ENCODE measurements at regions not wholly inside any gene's neighbourhood (a gene's known extent, or its start where the extent isn't known, plus 50 kb on each side); places are given as distances from the start of the nearest gene placed in this dataset.

DNA sequence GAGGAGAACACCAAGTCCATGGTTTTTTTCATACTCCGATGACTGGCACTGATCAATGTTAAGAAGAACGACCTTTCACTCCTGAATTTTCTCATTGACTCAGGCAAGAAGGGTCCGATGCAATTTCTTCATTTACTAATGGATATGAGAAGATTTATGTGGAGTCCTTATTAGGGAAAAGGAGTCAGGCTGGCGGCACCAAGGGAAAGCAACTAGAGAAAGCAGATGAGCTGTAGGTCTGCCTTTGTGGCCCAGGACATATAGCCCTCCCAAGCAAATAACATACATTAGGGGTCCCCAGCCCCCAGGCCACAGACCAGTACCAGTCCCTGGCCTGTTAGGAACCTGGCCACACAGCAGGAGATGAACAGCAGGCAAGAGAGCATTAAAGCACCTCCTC lies 206.8 kb downstream of the KBTBD8 start:
- no peak overlapping the region for H3K4me3 ChIP-seq (replicated peaks in 1 of 2; ENCODE audit: low read depth in 2 of 2, low read length in 2 of 2)
- DNase-seq (ENCODE audit: low read depth in 2 of 2) = no peak

DNA sequence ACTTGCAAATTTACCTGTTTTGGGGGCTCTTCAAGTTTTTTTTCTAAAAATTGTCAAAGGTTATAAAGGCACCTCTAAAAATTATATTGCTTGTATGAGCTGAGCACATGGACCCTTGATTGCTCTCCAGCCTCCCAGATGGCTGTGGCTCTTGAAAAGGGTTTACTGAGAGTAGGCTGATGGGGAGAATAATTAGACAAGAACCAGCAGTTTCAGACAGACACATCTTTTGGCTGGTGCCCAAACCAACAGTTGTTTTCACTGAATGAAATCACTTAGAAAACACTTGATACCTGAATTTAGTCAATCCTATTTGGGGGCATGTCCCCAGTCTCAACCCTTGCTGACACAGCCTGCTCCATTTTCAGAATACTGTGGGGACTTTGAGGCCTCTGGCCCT lies 217.6 kb downstream of the KBTBD8 start:
- no peak overlapping the region for H3K4me3 ChIP-seq (replicated peaks in 1 of 2; ENCODE audit: low read depth in 2 of 2, low read length in 2 of 2)
- no peak for DNase-seq (ENCODE audit: low read depth in 2 of 2)
- TF ChIP-seq, protein P1, sequence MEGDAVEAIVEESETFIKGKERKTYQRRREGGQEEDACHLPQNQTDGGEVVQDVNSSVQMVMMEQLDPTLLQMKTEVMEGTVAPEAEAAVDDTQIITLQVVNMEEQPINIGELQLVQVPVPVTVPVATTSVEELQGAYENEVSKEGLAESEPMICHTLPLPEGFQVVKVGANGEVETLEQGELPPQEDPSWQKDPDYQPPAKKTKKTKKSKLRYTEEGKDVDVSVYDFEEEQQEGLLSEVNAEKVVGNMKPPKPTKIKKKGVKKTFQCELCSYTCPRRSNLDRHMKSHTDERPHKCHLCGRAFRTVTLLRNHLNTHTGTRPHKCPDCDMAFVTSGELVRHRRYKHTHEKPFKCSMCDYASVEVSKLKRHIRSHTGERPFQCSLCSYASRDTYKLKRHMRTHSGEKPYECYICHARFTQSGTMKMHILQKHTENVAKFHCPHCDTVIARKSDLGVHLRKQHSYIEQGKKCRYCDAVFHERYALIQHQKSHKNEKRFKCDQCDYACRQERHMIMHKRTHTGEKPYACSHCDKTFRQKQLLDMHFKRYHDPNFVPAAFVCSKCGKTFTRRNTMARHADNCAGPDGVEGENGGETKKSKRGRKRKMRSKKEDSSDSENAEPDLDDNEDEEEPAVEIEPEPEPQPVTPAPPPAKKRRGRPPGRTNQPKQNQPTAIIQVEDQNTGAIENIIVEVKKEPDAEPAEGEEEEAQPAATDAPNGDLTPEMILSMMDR (IDR thresholded peaks at IDR 0.05; ENCODE audit: low read depth, low read length) = no peak

More for the DNA sequence above, 206.8 kb downstream of the KBTBD8 start:
- TF ChIP-seq, protein P1 (IDR thresholded peaks at IDR 0.05; ENCODE audit: low read depth, low read length) = no peak

DNA sequence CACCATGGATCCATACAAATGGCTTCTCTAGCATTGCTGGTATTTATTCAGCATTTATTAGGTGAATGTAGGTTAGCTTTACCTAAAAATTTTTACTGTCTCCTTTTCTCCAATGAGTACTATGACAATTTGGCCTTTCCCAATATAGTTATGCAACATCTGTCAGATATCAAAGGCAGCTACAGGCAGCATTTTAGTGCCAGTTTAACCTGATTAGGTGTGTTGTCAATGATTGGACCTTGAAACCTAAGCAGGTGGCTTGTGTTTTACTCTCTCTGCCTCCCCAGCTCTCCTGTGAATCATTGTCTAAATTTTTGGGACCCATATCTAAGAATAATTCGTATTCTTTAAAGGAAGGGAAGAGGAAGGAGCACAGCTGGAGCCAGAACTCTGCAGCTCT lies 228.9 kb downstream of the KBTBD8 start:
- TF ChIP-seq, protein P1 (IDR thresholded peaks at IDR 0.05; ENCODE audit: low read depth, low read length) = no peak
- DNase-seq (ENCODE audit: low read depth in 2 of 2) = no peak

DNA sequence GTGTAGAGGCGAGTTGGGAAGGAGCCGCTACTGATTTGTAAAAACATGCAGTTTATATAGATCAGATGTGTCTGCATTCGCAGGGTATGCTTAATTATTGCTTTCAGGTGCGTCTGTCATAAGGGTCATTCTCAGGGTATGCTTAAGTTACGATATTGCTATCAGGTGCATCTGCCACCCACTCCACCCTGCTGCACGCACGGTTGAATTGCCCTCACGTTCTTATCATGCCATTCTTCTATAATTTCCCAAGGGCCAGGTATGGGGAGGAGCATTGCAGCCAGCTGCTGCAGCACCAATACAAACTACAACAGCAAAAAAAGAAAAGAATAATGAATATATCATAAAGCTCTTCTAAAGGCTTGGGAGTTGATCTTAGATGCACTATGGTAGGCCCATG lies 230.0 kb downstream of the KBTBD8 start:
- H3K4me3 ChIP-seq (replicated peaks in 1 of 2; ENCODE audit: low read depth in 2 of 2, low read length in 2 of 2) = no peak overlapping the region
- no peak for DNase-seq (ENCODE audit: low read depth in 2 of 2)
- TF ChIP-seq, protein P1 (IDR thresholded peaks at IDR 0.05; ENCODE audit: low read depth, low read length) = no peak

More for the DNA sequence above, 228.9 kb downstream of the KBTBD8 start:
- H3K4me3 ChIP-seq (replicated peaks in 1 of 2; ENCODE audit: low read depth in 2 of 2, low read length in 2 of 2) = no peak overlapping the region

DNA sequence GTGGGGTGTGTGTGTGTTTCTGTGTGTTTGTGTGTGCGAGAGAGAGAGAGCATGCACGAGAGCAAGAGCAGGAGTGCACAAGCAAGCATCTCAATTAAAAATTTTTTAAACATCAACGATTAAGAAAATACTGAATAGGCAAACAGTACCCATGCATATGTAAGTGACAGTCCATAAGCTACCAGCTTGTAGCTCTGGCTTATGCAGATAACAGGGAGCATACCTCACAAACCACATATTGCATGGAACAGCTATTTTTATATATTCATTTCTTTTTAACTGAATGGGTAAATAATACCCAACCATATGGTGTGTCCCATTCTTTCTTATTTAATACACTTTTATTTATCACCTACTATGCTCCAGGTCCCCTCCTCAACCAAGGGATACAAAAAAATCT lies 234.5 kb downstream of the KBTBD8 start:
- TF ChIP-seq, protein P1 (IDR thresholded peaks at IDR 0.05; ENCODE audit: low read depth, low read length) = no peak
- DNase-seq (ENCODE audit: low read depth in 2 of 2) = no peak
- no peak overlapping the region for H3K4me3 ChIP-seq (replicated peaks in 1 of 2; ENCODE audit: low read depth in 2 of 2, low read length in 2 of 2)

DNA sequence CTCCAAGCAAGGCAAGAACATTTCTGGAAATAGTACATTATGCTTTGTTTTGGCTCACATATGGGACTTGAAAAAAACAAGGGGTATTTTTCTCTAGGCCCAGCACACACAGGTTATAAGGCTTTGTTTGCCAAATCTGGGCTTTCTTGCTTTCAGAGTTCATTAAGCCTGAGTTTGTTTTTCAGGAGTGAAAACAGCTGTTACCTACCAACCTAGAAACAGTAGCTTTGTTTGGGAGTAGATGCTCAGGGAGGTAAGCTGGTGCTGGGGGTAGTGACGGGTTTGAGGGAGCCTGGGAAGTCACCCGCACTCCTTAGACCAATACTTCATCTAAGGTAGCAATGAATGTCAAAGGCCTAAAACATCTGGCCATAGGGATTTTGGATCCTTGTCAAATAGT lies 241.2 kb downstream of the KBTBD8 start:
- TF ChIP-seq, protein P1 (IDR thresholded peaks at IDR 0.05; ENCODE audit: low read depth, low read length) = no peak
- DNase-seq (ENCODE audit: low read depth in 2 of 2) = no peak
- H3K4me3 ChIP-seq (replicated peaks in 1 of 2; ENCODE audit: low read depth in 2 of 2, low read length in 2 of 2) = no peak overlapping the region

DNA sequence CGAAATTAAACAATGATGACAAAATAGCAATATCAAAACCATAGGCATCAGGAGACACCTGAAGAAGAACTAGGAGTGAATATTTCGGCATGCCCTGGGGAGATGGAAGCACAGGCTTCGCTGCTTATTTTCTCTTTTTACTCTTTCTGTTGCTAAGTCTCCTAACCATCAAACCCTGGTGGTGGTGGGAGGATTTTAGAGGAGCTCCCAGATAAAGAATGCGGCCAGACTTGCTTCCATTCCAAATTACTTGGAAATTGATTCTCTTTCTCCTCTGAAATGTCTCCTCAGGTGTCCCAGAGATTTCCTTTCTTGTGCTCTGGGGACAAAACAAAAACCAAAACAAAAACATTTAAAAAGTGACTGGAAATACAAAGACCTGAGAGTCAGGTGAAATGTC lies 243.0 kb downstream of the KBTBD8 start:
- no peak for DNase-seq (ENCODE audit: low read depth in 2 of 2)
- no peak overlapping the region for H3K4me3 ChIP-seq (replicated peaks in 1 of 2; ENCODE audit: low read depth in 2 of 2, low read length in 2 of 2)
- TF ChIP-seq, protein P1 (IDR thresholded peaks at IDR 0.05; ENCODE audit: low read depth, low read length) = no peak
